Upper lobe of left lung (tissue), 4 donors: ENCODE measurements at regions not wholly inside any gene's neighbourhood (a gene's known extent, or its start where the extent isn't known, plus 50 kb on each side); places are given as distances from the start of the nearest gene placed in this dataset.

Experiments used
- POLR2A ChIP-seq, 4 donors: fragments of 450-650 bp; IDR thresholded peaks; one replicate each; pipeline ENCODE4 v1.5.1; 2016 to 2017; ENCODE audit warnings: antibody characterized with exemption in 4 of 4, mild to moderate bottlenecking in 2 of 4
- POLR2AphosphoS5 ChIP-seq, 2 donors: sonication (generic); formaldehyde crosslinking; IDR thresholded peaks; one replicate each; pipeline ENCODE4 v1.5.1; 2017; ENCODE audit warnings: antibody characterized with exemption in 2 of 2
- TF ChIP-seq, protein P1 (sequence below), 6 experiments: fragments of 450-650 bp in 4 of 6; fragments of 200-600 bp in 2 of 6; sonication (generic) in 2 of 6; IDR thresholded peaks; one replicate each; pipeline ENCODE4 v1.5.1; 2016 to 2019; ENCODE audit warnings: antibody characterized with exemption in 6 of 6

GRCh38 chr12:47303207-47303606, 223.4 kb upstream of the AMIGO2 start:
- TF ChIP-seq, protein P1, sequence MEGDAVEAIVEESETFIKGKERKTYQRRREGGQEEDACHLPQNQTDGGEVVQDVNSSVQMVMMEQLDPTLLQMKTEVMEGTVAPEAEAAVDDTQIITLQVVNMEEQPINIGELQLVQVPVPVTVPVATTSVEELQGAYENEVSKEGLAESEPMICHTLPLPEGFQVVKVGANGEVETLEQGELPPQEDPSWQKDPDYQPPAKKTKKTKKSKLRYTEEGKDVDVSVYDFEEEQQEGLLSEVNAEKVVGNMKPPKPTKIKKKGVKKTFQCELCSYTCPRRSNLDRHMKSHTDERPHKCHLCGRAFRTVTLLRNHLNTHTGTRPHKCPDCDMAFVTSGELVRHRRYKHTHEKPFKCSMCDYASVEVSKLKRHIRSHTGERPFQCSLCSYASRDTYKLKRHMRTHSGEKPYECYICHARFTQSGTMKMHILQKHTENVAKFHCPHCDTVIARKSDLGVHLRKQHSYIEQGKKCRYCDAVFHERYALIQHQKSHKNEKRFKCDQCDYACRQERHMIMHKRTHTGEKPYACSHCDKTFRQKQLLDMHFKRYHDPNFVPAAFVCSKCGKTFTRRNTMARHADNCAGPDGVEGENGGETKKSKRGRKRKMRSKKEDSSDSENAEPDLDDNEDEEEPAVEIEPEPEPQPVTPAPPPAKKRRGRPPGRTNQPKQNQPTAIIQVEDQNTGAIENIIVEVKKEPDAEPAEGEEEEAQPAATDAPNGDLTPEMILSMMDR (IDR thresholded peaks at IDR 0.05), result no peak
- TF ChIP-seq POLR2A (IDR thresholded peaks at IDR 0.05), result no peak
- no peak for TF ChIP-seq POLR2AphosphoS5 (IDR thresholded peaks at IDR 0.05)
